ENCODE measurements at regions not wholly inside any gene's neighbourhood (a gene's known extent, or its start where the extent isn't known, plus 50 kb on each side); places are given as distances from the start of the nearest gene placed in this dataset.

DNA sequence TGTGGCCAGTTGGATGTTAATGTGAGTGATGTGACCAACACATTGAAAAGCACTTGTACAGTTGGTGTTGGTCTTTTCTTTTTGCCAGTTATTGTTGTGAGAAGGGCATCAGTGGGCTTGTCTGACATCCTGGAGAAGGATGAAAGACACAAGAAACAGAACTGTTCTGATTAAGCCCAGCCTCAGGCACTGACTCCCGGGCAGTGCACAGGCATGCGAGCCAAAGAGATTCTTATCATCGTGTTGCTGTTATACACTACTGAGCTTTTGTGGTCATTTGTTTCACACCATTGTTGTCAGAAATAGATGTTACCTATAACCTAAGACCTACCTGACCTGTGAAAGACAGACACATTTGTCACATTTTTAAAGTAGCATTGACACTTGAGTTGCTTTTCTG, 236.8 kb upstream of the CA10 start:
- FAIRE-seq (no peak), ATAC-seq (no peak), DNase-seq (no peak)
- TF ChIP-seq, protein P1, sequence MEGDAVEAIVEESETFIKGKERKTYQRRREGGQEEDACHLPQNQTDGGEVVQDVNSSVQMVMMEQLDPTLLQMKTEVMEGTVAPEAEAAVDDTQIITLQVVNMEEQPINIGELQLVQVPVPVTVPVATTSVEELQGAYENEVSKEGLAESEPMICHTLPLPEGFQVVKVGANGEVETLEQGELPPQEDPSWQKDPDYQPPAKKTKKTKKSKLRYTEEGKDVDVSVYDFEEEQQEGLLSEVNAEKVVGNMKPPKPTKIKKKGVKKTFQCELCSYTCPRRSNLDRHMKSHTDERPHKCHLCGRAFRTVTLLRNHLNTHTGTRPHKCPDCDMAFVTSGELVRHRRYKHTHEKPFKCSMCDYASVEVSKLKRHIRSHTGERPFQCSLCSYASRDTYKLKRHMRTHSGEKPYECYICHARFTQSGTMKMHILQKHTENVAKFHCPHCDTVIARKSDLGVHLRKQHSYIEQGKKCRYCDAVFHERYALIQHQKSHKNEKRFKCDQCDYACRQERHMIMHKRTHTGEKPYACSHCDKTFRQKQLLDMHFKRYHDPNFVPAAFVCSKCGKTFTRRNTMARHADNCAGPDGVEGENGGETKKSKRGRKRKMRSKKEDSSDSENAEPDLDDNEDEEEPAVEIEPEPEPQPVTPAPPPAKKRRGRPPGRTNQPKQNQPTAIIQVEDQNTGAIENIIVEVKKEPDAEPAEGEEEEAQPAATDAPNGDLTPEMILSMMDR (IDR thresholded peaks at IDR 0.05): no peak
- H3K4me1 ChIP-seq: no peaks in the 10 kb centered on the region
- H3K4me3 ChIP-seq: no peak overlapping the region
- no peaks in the 10 kb centered on the region for H3K36me3 ChIP-seq
- intact Hi-C loops (cut with DNase I): no loop called here
- H3K9me3 ChIP-seq: no peaks in the 10 kb centered on the region
- 41 to 46% methylated on average over 3 of the region's 3 CpGs for WGBS, 2 donors
- no peaks in the 10 kb centered on the region for H3K27me3 ChIP-seq
- no peak overlapping the region for H3K27ac ChIP-seq

DNA sequence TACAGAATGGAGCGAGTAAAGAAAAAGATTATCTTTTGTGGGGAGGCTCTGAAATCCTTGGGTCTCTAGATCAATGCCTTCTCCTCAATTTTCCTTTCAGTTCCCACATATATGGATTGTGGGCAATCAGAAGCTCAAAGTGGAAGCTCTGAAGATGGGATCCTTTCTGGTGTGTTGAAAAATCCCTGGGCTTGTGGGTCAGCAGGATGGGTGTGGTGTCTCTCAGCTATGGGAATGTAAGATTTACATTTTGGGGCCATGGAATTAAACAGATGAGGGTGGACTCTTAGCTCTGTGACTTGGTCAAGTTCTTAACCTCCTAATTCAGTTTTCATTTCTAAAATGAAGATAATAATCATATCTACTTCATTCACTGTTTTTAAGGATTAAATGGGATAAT, 231.9 kb upstream of the CA10 start:
- no peak for FAIRE-seq
- no peak for DNase-seq
- Histone ChIP-seq H3K4me1 (no peaks in the 10 kb centered on the region), H3K9me3 (no peaks in the 10 kb centered on the region), H3K4me3 (no peak overlapping the region), H3K36me3 (no peaks in the 10 kb centered on the region), H3K27me3 (no peaks in the 10 kb centered on the region), H3K27ac (no peak overlapping the region)
- WGBS, 2 donors: 90% methylated on average over 1 of the region's 1 CpG
- intact Hi-C loops (cut with DNase I): no loop called here
- TF ChIP-seq, protein P1 (IDR thresholded peaks at IDR 0.05): no peak
- no peak for ATAC-seq

DNA sequence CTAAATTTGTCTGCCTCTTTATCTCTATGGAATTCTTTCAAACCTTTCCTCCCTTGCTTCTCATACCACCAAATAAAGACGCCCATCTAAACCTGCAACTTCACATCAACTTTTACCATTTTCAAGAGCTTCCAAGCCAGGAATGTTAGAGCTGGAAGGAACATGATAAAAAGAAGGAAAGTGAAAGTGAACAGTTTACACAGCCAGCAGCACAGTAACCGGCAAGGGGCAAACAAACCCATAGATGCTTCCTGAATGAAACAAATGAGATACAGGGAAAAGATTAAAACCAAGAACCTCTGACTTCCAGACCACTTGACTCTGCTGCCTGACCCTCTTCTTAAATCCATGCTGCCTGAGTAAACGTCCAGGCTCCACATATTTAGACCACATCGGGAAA, 231.1 kb upstream of the CA10 start:
- FAIRE-seq: no peak
- WGBS, 2 donors: 47 to 61% methylated on average over 4 of the region's 4 CpGs
- intact Hi-C loops (cut with DNase I): no loop called here
- no peak overlapping the region for H3K27ac ChIP-seq
- TF ChIP-seq, protein P1 (IDR thresholded peaks at IDR 0.05): no peak
- H3K4me1 ChIP-seq: no peaks in the 10 kb centered on the region
- ATAC-seq: no peak
- H3K4me3 ChIP-seq: no peak overlapping the region
- H3K36me3 ChIP-seq: no peaks in the 10 kb centered on the region
- no peaks in the 10 kb centered on the region for H3K27me3 ChIP-seq
- H3K9me3 ChIP-seq: no peaks in the 10 kb centered on the region
- no peak for DNase-seq

DNA sequence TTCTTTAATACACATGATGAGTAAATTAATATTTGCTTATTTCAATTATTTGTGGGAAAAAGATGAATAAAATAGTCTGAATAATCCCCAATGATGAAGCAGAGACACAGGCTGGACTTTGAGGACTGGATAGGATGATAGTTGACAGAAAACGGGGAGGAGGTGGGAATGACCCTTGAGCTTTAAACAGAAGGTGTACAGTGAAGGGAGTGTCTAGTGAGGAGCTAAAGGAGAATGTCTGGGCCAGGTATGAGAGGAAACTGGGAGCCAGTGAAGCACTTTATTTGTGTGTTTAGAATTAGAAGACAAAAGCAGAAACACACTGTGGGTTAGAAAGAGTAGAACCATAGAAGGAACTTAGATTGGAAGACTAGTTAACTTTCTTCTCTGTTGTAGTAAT, 230.4 kb upstream of the CA10 start:
- Histone ChIP-seq H3K4me3 (no peak overlapping the region), H3K27ac (no peak overlapping the region), H3K36me3 (no peaks in the 10 kb centered on the region), H3K9me3 (no peaks in the 10 kb centered on the region), H3K4me1 (no peaks in the 10 kb centered on the region), H3K27me3 (no peaks in the 10 kb centered on the region)
- no peak for DNase-seq
- 65 to 67% methylated on average over 1 of the region's 1 CpG for WGBS, 2 donors
- TF ChIP-seq, protein P1 (IDR thresholded peaks at IDR 0.05): no peak
- no peak for FAIRE-seq
- no peak for ATAC-seq
- intact Hi-C loops (cut with DNase I): no loop called here

DNA sequence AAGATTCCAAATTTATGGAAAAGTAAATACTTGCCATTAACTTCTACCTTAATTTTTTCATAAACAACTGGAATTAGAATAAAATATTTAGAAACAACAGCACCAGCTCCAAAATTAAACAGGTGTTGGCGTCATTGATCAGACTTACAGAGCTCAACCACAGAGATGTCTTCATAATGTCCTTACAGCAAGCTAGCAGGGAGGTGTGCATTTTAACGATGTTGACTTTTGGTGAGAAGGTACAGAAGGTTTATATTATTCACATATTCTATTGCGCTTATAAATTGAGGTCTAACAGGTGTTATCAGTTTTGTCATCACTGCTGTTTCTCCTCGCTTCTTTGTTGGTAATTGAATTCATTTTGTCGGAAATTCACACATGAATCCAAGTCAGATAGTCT, 226.2 kb upstream of the CA10 start:
- H3K36me3 ChIP-seq: no peaks in the 10 kb centered on the region
- H3K9me3 ChIP-seq: no peaks in the 10 kb centered on the region
- no peaks in the 10 kb centered on the region for H3K27me3 ChIP-seq
- ATAC-seq (no peak), DNase-seq (no peak), FAIRE-seq (no peak)
- H3K4me3 ChIP-seq: no peak overlapping the region
- intact Hi-C loops (cut with DNase I): no loop called here
- 75 to 84% methylated on average over 5 of the region's 5 CpGs for WGBS, 2 donors
- TF ChIP-seq, protein P1 (IDR thresholded peaks at IDR 0.05): no peak
- H3K27ac ChIP-seq: no peak overlapping the region
- no peaks in the 10 kb centered on the region for H3K4me1 ChIP-seq
